ENCODE measurements at regions not wholly inside any gene's neighbourhood (a gene's known extent, or its start where the extent isn't known, plus 50 kb on each side); places are given as distances from the start of the nearest gene placed in this dataset.

DNA sequence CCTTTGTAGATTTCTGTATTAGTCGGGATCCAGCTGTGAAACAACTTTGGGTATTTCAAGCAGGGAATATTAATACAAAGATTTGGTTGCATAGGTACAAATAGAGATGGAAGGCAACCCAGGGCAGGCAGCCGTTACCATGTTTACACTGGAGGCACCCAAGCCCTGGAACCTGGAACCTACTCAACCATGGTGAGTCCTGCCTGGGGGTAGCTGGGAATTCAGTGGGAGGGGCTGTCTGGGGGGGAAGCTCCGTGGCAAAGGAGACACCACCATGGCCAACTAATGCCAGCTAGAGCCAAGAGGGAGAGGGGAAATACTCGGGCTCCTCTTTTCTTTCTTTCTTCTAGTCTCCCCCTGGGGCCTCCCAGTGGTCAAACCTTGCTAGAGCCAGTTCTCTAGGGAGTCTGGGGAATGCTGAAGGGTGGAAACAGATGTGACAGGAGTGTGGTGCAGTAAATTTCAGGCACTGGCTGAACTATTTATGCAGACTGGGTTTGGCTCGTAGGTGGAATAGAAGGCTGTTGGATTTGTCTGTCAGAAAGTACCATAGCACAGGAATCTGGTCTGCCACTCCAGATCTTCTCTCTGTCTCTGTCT lies 91.9 kb upstream of the CACNA1E start:
- TF ChIP-seq CTCF (IDR thresholded peaks at IDR 0.05; ENCODE audit: low read depth, low read length): no peak
- no peak for DNase-seq
- H3K27ac ChIP-seq: no peak overlapping the region
- no peaks in the 10 kb centered on the region for H3K36me3 ChIP-seq
- H3K27me3 ChIP-seq (ENCODE audit: insufficient read depth, low read depth, severe bottlenecking): no peaks in the 10 kb centered on the region
- no peaks in the 10 kb centered on the region for H3K9me3 ChIP-seq (ENCODE audit: severe bottlenecking)
- no peak overlapping the region for H3K4me3 ChIP-seq (ENCODE audit: low read depth, low read length)

GRCh38 chr1:181392133-181392532 lies 91.2 kb upstream of the CACNA1E start:
- no peak for DNase-seq
- H3K27ac ChIP-seq: no peak overlapping the region
- no peaks in the 10 kb centered on the region for H3K9me3 ChIP-seq (ENCODE audit: severe bottlenecking)
- H3K36me3 ChIP-seq: no peaks in the 10 kb centered on the region
- H3K27me3 ChIP-seq (ENCODE audit: insufficient read depth, low read depth, severe bottlenecking): no peaks in the 10 kb centered on the region
- H3K4me3 ChIP-seq (ENCODE audit: low read depth, low read length): no peak overlapping the region
- no peak for TF ChIP-seq CTCF (IDR thresholded peaks at IDR 0.05; ENCODE audit: low read depth, low read length)

GRCh38 chr1:181392613-181393220 lies 90.6 kb upstream of the CACNA1E start:
- Histone ChIP-seq H3K27me3 (ENCODE audit: insufficient read depth, low read depth, severe bottlenecking) (no peaks in the 10 kb centered on the region), H3K9me3 (ENCODE audit: severe bottlenecking) (no peaks in the 10 kb centered on the region), H3K36me3 (no peaks in the 10 kb centered on the region), H3K27ac (no peak overlapping the region), H3K4me3 (ENCODE audit: low read depth, low read length) (no peak overlapping the region)
- no peak for TF ChIP-seq CTCF (IDR thresholded peaks at IDR 0.05; ENCODE audit: low read depth, low read length)
- no peak for DNase-seq

GRCh38 chr1:181394766-181395165 lies 88.6 kb upstream of the CACNA1E start:
- no peaks in the 10 kb centered on the region for H3K27me3 ChIP-seq (ENCODE audit: insufficient read depth, low read depth, severe bottlenecking)
- no peaks in the 10 kb centered on the region for H3K9me3 ChIP-seq (ENCODE audit: severe bottlenecking)
- H3K4me3 ChIP-seq (ENCODE audit: low read depth, low read length): no peak overlapping the region
- no peak for TF ChIP-seq CTCF (IDR thresholded peaks at IDR 0.05; ENCODE audit: low read depth, low read length)
- no peak for DNase-seq
- H3K27ac ChIP-seq: no peak overlapping the region
- no peaks in the 10 kb centered on the region for H3K36me3 ChIP-seq

GRCh38 chr1:181396171-181396670 lies 87.1 kb upstream of the CACNA1E start:
- H3K36me3 ChIP-seq: no peaks in the 10 kb centered on the region
- H3K4me3 ChIP-seq (ENCODE audit: low read depth, low read length): no peak overlapping the region
- no peaks in the 10 kb centered on the region for H3K9me3 ChIP-seq (ENCODE audit: severe bottlenecking)
- TF ChIP-seq CTCF (IDR thresholded peaks at IDR 0.05; ENCODE audit: low read depth, low read length): no peak
- H3K27ac ChIP-seq: no peak overlapping the region
- no peak for DNase-seq
- no peaks in the 10 kb centered on the region for H3K27me3 ChIP-seq (ENCODE audit: insufficient read depth, low read depth, severe bottlenecking)

- no peak for DNase-seq
- Histone ChIP-seq H3K27ac (no peak overlapping the region), H3K9me3 (ENCODE audit: severe bottlenecking) (no peaks in the 10 kb centered on the region), H3K4me3 (ENCODE audit: low read depth, low read length) (no peak overlapping the region), H3K36me3 (no peaks in the 10 kb centered on the region), H3K27me3 (ENCODE audit: insufficient read depth, low read depth, severe bottlenecking) (no peaks in the 10 kb centered on the region)
- TF ChIP-seq CTCF (IDR thresholded peaks at IDR 0.05; ENCODE audit: low read depth, low read length): no peak
Measured at GRCh38 chr1:181396811-181397210, 86.5 kb upstream of the CACNA1E start.
